ENCODE measurements at regions not wholly inside any gene's neighbourhood (a gene's known extent, or its start where the extent isn't known, plus 50 kb on each side); places are given as distances from the start of the nearest gene placed in this dataset.

- TF ChIP-seq, protein P1, sequence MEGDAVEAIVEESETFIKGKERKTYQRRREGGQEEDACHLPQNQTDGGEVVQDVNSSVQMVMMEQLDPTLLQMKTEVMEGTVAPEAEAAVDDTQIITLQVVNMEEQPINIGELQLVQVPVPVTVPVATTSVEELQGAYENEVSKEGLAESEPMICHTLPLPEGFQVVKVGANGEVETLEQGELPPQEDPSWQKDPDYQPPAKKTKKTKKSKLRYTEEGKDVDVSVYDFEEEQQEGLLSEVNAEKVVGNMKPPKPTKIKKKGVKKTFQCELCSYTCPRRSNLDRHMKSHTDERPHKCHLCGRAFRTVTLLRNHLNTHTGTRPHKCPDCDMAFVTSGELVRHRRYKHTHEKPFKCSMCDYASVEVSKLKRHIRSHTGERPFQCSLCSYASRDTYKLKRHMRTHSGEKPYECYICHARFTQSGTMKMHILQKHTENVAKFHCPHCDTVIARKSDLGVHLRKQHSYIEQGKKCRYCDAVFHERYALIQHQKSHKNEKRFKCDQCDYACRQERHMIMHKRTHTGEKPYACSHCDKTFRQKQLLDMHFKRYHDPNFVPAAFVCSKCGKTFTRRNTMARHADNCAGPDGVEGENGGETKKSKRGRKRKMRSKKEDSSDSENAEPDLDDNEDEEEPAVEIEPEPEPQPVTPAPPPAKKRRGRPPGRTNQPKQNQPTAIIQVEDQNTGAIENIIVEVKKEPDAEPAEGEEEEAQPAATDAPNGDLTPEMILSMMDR (IDR thresholded peaks at IDR 0.05; ENCODE audit: low read depth, low read length), result no peak
- TF ChIP-seq EZH2phosphoT487 (IDR thresholded peaks at IDR 0.05; ENCODE audit: low read depth), result no peak
Observed at GRCh38 chr6:105964979-105965760, 121.0 kb upstream of the PRDM1 start.
